HFFc6 (cell line): ENCODE measurements at regions not wholly inside any gene's neighbourhood (a gene's known extent, or its start where the extent isn't known, plus 50 kb on each side); places are given as distances from the start of the nearest gene placed in this dataset.

ENCODE experiments used
- DNase-seq: peaks from one replicate; pipeline ENCODE4 v3.0.0-alpha.2; 2018
- H3K27ac Mint-ChIP-seq: 2 replicates; pipeline ENCODE4 v1.8.0; 2020; ENCODE audit warnings: mild to moderate bottlenecking, mixed read lengths
- H3K27me3 Mint-ChIP-seq: 2 replicates; pipeline ENCODE4 v1.8.0; 2021; ENCODE audit warnings: mild to moderate bottlenecking, moderate library complexity, mixed read lengths; ENCODE audit not compliant: insufficient read depth
- H3K36me3 Mint-ChIP-seq: 2 replicates; pipeline ENCODE4 v1.8.0; 2021; ENCODE audit warnings: low read depth, mixed read lengths
- H3K4me1 Mint-ChIP-seq: 2 replicates; pipeline ENCODE4 v1.8.0; 2020; ENCODE audit warnings: low read depth, mixed read lengths
- H3K4me3 Mint-ChIP-seq: 2 replicates; pipeline ENCODE4 v1.8.0; 2020; ENCODE audit warnings: mild to moderate bottlenecking, moderate library complexity, mixed read lengths
- H3K9me3 Mint-ChIP-seq: 2 replicates; pipeline ENCODE4 v1.8.0; 2020; ENCODE audit warnings: mild to moderate bottlenecking, mixed read lengths
- CTCF ChIP-seq: fragments of 200-600 bp; sonication (generic); IDR thresholded peaks from 2 replicates; pipeline ENCODE4 v1.5.0; 2021; ENCODE audit warnings: antibody characterized with exemption, mild to moderate bottlenecking

GRCh38 chr9:8237096-8237495 is 437.5 kb upstream of the DMAC1 start:
- DNase-seq, result no peak
- no peaks in the 10 kb centered on the region; the same call in 1 of the 2 replicates for H3K36me3 Mint-ChIP-seq
- no peak overlapping the region for H3K4me3 Mint-ChIP-seq
- no peak for TF ChIP-seq CTCF
- H3K4me1 Mint-ChIP-seq, result no peaks in the 10 kb centered on the region
- peaks cover 65% of the 10 kb centered on the region for H3K9me3 Mint-ChIP-seq
- no peak overlapping the region for H3K27ac Mint-ChIP-seq
- no peaks in the 10 kb centered on the region for H3K27me3 Mint-ChIP-seq

GRCh38 chr9:8235489-8235888 is 435.9 kb upstream of the DMAC1 start:
- no peak for DNase-seq
- Mint-ChIP-seq H3K36me3 (no peaks in the 10 kb centered on the region), H3K27me3 (no peaks in the 10 kb centered on the region), H3K9me3 (peaks cover 55% of the 10 kb centered on the region), H3K27ac (no peak overlapping the region), H3K4me1 (no peaks in the 10 kb centered on the region), H3K4me3 (no peak overlapping the region)
- TF ChIP-seq CTCF, result no peak

DNA sequence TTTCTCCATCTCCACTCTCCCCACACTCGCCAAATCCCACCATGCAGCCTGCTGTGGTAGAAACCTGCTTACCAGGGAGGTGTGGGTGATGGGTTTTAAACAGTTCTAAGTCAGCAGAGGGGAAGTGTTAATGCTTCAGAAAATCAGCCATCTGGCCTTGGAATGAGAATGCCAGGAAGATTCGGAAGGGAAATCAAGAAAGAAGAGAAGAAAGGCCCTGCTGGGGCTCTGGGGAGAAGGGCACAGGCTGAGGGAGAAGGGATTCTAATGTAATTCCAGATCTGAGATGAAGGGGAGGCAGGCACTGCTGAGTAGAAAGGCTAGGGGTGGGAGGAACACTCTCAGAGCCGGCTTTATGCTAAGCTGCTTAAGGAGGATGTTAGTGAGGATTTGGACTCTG is 434.7 kb upstream of the DMAC1 start:
- no peaks in the 10 kb centered on the region for H3K36me3 Mint-ChIP-seq

DNA sequence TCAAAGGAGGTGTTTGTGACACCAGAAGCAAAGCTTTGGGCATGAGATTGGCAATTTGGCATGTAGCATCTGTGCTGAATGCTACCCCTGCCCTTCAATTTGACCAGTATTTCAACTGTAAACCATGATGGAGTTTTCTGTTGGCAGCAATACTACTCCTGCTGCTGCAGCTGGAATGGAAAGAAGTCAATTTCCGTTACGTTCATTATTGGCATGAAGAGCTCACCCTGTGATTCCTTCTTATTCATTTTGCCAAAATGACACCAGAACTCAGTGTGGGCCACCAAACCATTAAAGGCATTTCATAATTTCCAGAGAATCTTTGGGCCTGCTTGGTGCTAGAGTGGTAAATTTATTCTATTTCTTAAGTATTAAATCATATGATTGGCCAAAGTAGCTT is 433.1 kb upstream of the DMAC1 start:
- peaks cover 40% of the 10 kb centered on the region for H3K9me3 Mint-ChIP-seq
- no peak overlapping the region for H3K4me3 Mint-ChIP-seq
- H3K4me1 Mint-ChIP-seq, result no peaks in the 10 kb centered on the region
- H3K36me3 Mint-ChIP-seq, result no peaks in the 10 kb centered on the region
- DNase-seq, result no peak
- H3K27ac Mint-ChIP-seq, result no peak overlapping the region
- TF ChIP-seq CTCF, result no peak
- H3K27me3 Mint-ChIP-seq, result no peaks in the 10 kb centered on the region

More for the DNA sequence above, 434.7 kb upstream of the DMAC1 start:
- Mint-ChIP-seq H3K4me3 (no peak overlapping the region), H3K4me1 (no peaks in the 10 kb centered on the region), H3K9me3 (peaks cover 43% of the 10 kb centered on the region), H3K27me3 (no peaks in the 10 kb centered on the region), H3K27ac (no peak overlapping the region)
- no peak for DNase-seq
- TF ChIP-seq CTCF, result no peak

DNA sequence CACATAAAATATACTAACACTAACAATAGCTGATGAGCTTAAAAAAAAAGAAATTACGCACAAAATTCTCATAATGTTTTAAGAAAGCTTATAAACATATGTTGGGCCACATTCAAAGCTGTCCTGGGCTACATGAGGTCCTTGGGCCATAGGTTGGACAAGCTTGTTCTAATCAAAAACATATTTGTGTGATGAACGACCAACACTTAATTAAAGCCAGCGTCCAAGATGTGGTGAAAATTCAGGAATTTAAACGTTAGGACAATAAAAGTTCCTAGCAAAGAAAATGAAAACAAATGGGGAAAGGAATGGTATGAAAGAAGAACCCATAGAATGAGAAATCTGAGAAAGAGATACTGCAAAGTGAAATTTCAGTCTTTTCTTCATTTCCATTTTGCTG is 429.6 kb upstream of the DMAC1 start:
- DNase-seq, result no peak
- H3K4me1 Mint-ChIP-seq, result no peaks in the 10 kb centered on the region
- no peak for TF ChIP-seq CTCF
- no peak overlapping the region for H3K27ac Mint-ChIP-seq
- no peaks in the 10 kb centered on the region for H3K36me3 Mint-ChIP-seq
- H3K27me3 Mint-ChIP-seq, result no peaks in the 10 kb centered on the region
- H3K4me3 Mint-ChIP-seq, result no peak overlapping the region
- H3K9me3 Mint-ChIP-seq, result peaks cover 46% of the 10 kb centered on the region

GRCh38 chr9:8224381-8224801 is 424.8 kb upstream of the DMAC1 start:
- no peak overlapping the region for H3K27ac Mint-ChIP-seq
- H3K4me1 Mint-ChIP-seq, result no peaks in the 10 kb centered on the region
- no peak for DNase-seq
- H3K9me3 Mint-ChIP-seq, result peaks cover 54% of the 10 kb centered on the region
- no peak overlapping the region for H3K4me3 Mint-ChIP-seq
- no peaks in the 10 kb centered on the region for H3K27me3 Mint-ChIP-seq
- H3K36me3 Mint-ChIP-seq, result no peaks in the 10 kb centered on the region; the same call in 1 of the 2 replicates
- TF ChIP-seq CTCF, result no peak
